Stromal cell of bone marrow (primary cell): ENCODE measurements at regions not wholly inside any gene's neighbourhood (a gene's known extent, or its start where the extent isn't known, plus 50 kb on each side); places are given as distances from the start of the nearest gene placed in this dataset.
"Not testable (repeated sequence)": the region's sequence is repeated elsewhere in the genome, so short reads cannot be mapped to it uniquely, and the experiment has no call there.

Experiments
- DNase-seq: peaks from one replicate; pipeline ENCODE4 v3.0.0-alpha.2; 2012; ENCODE audit warnings: low read depth

DNA sequence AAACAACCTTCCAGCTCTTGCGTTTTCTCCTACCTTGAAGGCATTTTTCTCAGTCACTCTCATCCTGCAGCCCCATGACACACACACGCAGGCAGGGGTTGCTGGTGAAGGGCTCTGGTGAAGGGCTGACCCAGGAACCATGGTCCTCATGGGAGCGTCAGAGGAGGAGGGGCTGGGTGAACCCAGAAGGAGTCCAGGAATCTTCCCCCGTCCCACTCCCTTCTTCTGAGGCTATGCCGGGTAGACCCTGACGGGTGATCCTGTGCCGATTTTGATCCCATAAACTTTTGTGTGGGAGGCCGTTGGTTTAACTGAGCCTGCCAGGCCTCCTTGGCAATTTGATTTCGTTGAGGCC lies 278.4 kb upstream of the FOXF1 start:
- DNase-seq = no peak

DNA sequence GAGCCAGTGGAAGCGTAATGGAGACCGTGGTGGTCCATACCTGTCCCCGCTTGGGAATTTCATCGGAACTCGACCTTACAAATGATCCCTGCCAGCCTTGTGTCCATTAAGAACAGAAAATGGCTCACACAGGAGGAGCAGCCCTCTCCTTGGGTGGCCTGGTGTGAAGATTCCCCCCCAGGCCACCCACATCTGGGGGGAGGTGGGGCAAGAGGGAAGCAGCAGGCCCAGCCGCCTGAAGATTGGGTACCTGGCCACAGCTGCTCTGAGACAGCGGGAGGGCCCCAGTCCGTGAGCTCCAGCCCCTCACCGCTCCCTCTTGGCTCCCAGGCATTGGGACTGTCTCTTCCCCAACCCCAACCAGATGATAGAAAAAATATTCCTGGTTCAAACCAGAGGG lies 277.8 kb upstream of the FOXF1 start:
- no peak for DNase-seq

GRCh38 chr16:86233506-86233905 lies 276.8 kb upstream of the FOXF1 start:
- DNase-seq = not testable (repeated sequence)

GRCh38 chr16:86239381-86239780 lies 270.9 kb upstream of the FOXF1 start:
- DNase-seq = no peak

GRCh38 chr16:86240716-86241363 lies 269.5 kb upstream of the FOXF1 start:
- no peak for DNase-seq

- no peak for DNase-seq
These were observed 268.6 kb upstream of the FOXF1 start for GRCh38 chr16:86241681-86242080.

DNA sequence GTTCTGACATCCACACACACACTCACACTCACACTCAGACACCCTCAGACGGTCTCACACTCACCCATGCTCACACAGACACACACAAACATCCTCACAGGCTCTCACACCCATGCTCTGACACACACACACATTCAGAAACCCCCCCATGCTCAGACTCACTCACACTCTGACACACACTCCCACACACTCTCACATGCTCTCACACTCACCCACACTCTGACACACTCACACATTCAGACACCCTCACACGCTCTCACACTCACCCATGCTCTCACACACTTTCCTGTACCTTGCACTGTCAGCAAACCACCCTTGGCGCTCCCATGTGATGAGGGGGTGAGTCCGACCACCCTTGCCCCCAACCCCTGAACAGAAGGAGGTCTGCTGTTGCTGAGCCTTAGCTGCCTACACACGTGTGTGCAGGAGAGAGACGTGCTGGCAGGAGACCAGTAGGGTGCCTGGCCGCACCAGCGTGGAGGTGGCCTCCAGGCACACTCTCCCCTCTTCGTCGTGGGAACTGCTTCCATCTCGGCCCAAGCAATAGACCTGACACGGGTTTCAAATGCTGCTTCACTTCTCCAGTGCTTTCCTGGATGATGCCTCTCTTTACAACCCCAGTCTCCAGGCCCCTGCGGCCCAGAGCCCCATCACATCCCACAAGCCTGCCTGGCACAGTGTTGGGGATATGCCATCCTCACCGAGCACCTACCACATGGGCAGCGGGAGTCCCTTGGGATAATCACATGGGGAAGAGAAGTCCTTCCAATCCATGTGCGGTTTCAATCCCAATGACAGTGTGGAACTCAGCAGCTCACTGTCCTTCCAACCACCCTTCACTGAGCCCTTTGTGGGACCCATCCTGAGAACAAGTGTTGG lies 267.8 kb upstream of the FOXF1 start:
- DNase-seq = no peak

- no peak for DNase-seq
These were observed 267.2 kb upstream of the FOXF1 start for GRCh38 chr16:86243123-86243473.

DNA sequence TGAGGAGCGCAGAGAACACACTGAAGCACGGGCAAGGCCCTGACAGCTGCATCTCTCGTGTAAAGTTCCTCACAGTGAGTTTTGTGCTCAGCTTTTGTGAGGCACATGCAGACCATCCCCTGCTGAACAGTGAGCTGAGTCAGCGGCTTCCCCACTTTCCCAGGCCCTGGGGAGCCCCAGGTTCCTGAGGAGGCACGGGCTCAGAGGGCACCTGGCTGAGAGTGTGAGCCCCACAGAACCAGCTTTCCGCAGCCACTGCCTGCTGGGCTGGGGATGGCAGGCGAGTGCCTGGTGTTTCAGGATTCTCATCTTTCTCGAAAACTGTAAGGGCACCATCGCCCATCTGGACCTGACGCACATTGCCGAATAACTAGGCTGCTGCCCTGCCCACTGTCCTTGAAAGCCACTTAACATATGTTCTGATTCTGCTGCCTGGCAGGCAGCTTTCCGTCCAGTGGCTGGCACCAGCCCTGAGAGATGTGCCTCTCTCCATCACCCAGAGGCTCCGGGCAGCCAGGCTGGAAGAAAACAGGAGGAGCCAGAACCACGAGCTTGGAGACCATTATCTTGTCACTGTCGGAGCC lies 266.7 kb upstream of the FOXF1 start:
- DNase-seq = no peak

- DNase-seq = no peak
These were observed 266.2 kb upstream of the FOXF1 start for GRCh38 chr16:86244158-86244557.

GRCh38 chr16:86244936-86245335 lies 265.4 kb upstream of the FOXF1 start:
- DNase-seq = no peak

DNA sequence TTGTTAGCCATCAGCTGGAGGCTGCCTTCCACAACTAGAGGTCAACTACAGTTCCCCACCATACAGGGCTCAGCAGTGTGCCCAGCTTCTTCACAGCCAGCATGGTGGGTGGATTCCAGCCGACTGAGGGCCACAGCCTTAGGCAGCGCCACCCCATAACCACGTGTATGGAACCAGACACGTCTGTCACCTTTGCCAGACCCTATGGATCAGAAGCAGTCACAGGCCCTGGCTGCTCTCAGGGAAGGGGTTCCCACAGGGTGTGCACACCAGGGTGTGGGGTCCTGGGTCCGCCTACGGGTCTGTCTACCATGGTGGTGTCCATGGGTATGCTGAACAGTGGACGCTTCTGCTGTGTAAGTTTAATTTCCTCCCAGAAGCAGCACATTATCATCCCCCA lies 265.0 kb upstream of the FOXF1 start:
- DNase-seq = no peak

GRCh38 chr16:86245895-86246294 lies 264.4 kb upstream of the FOXF1 start:
- no peak for DNase-seq

DNA sequence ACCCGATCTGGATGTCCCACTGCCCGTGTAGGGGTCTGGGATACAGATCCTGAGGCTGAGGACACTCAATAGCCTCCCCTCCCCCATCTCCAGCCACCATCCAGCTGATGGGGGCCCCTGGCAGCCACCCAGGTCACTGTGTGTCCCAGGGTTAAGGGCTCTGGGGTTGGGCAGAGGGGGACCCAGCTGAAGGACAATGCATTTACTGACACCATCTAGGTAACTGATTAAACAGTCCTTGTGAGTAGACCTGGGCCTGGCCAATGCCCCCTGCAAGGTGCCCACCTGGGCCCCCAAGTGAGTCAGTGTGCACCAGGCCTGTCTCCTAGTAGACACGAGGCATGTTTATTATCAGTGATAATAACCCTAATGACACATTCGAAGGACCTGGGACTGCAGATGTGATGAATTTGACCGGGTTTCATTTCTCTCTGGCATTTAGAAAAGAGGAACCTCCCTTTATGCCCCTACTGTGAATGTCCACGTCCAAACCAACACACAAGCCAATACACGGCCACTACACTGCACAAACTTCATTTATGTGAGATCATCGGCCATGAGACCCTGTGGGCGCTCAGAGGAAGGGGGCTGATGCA lies 261.9 kb upstream of the FOXF1 start:
- DNase-seq = no peak

DNA sequence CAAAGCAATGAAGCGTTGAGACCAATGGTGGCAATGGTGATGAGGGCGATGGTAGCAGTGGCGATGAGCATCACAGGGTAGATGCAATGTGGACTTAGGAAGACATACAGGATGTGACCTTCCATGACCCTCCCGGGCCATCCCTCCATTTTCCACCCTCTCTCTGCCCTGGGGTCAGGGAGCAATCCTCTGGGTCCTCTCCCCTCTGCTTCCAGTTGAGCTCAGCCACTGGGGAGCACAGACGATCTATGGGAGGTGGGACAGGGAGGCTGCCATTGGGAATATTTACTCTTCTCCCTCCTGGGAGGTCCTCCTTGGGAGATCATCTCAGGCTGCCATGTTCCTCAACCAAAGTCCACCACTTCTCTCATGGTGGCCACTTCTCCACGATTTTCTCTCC lies 260.7 kb upstream of the FOXF1 start:
- DNase-seq = no peak

DNA sequence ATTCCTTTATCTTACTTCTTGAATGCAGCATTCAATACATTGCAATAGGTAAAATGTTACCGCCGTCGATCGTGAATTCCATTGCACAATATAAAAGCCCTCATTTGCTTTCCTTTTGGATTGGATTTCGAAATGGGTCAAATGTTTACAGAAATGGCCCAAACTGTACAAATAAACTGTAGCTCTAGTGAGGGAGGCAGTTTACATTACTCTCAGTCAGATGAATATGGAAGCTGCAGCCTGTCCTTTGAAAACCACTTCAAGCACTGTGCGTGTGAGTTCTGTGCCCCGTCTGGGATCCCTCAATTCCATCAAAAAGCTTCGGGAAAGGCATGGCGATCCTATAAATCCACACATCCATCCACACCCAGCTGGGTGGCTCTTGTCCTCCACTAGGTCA lies 258.6 kb upstream of the FOXF1 start:
- no peak for DNase-seq

- DNase-seq = no peak
These were observed 257.7 kb upstream of the FOXF1 start for GRCh38 chr16:86252596-86252995.

GRCh38 chr16:86255966-86256365 lies 254.4 kb upstream of the FOXF1 start:
- no peak for DNase-seq

DNA sequence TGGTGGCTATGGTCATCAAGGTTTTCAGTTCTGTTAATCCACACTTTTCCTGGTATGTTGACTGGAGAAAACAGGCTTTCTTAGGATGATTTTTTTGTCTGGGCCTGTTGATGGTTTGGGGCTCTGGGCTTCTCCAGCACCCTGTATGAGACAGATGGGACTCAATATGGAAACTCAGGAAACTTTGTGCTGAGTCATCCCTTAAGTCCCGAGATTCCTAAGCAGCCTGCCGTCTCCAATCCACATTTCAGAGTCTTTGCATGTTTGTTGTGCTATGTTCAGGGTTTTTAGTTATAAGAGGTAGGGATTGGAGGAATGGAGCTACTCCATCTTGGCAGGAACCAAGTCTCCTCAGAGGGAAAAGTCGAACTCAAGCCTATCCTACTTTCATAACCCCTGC lies 253.3 kb upstream of the FOXF1 start:
- DNase-seq = no peak

- no peak for DNase-seq
These were observed 252.8 kb upstream of the FOXF1 start for GRCh38 chr16:86257546-86257945.

GRCh38 chr16:86258713-86259112 lies 251.6 kb upstream of the FOXF1 start:
- DNase-seq = no peak

GRCh38 chr16:86259499-86259898 lies 250.8 kb upstream of the FOXF1 start:
- DNase-seq = no peak

DNA sequence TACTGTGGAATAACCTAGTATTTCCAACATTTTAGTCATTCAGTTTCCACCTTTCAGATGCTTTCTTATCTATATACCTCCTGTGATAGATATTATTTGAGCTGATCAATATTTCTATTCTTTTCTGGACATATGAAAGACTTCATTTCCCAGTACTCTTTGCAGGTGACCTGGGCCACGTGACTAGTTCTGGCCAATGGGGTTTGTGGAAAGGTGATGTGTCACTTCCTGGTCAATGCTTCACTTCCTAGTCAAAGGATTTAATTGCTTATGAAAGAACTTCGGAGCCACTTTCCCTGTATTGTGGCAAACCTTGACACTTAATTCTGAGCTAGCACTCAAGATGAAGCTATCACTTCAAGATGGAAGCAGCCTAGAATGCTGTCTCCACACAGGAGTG lies 248.9 kb upstream of the FOXF1 start:
- no peak for DNase-seq
